ENCODE measurements at regions not wholly inside any gene's neighbourhood (a gene's known extent, or its start where the extent isn't known, plus 50 kb on each side); places are given as distances from the start of the nearest gene placed in this dataset.

GRCh38 chr6:165913676-165914570 is 250.9 kb upstream of the PDE10A start:
- TF ChIP-seq POLR2A (IDR thresholded peaks at IDR 0.05) (no peak), CTCF (IDR thresholded peaks at IDR 0.05) (no peak)

Measured in lower leg skin (tissue), 3 donors.